ENCODE measurements at regions not wholly inside any gene's neighbourhood (a gene's known extent, or its start where the extent isn't known, plus 50 kb on each side); places are given as distances from the start of the nearest gene placed in this dataset.
"Not testable (repeated sequence)": the region's sequence is repeated elsewhere in the genome, so short reads cannot be mapped to it uniquely, and the experiment has no call there.

- no peak for DNase-seq
Measured at GRCh38 chr3:165624761-165625160, 212.5 kb downstream of the BCHE start.

GRCh38 chr3:165622356-165622755 is 214.9 kb downstream of the BCHE start:
- DNase-seq, result no peak

- DNase-seq, result no peak
Measured at GRCh38 chr3:165619069-165619468, 218.2 kb downstream of the BCHE start.

GRCh38 chr3:165617134-165617533 is 220.1 kb downstream of the BCHE start:
- no peak for DNase-seq

- no peak for DNase-seq
Measured at GRCh38 chr3:165614337-165614736, 222.9 kb downstream of the BCHE start.

- DNase-seq, result no peak
Measured at GRCh38 chr3:165613014-165613413, 224.2 kb downstream of the BCHE start.

GRCh38 chr3:165607221-165607620 is 230.0 kb downstream of the BCHE start:
- DNase-seq, result no peak

GRCh38 chr3:165603196-165603595 is 234.0 kb downstream of the BCHE start:
- DNase-seq, result no peak

- not testable (repeated sequence) for DNase-seq
Measured at GRCh38 chr3:165572566-165572965, 264.7 kb downstream of the BCHE start.

- no peak for DNase-seq
Measured at GRCh38 chr3:165568907-165569462, 268.2 kb downstream of the BCHE start.

GRCh38 chr3:165555785-165556184 is 281.4 kb downstream of the BCHE start:
- DNase-seq, result no peak

- DNase-seq, result no peak
Measured at GRCh38 chr3:165553371-165553770, 283.9 kb downstream of the BCHE start.

- DNase-seq, result no peak
Measured at GRCh38 chr3:165549665-165550064, 287.6 kb downstream of the BCHE start.

GRCh38 chr3:165549037-165549436 is 288.2 kb downstream of the BCHE start:
- no peak for DNase-seq

- no peak for DNase-seq
Measured at GRCh38 chr3:165545059-165545458, 292.2 kb downstream of the BCHE start.

GRCh38 chr3:165544432-165544831 is 292.8 kb downstream of the BCHE start:
- no peak for DNase-seq

GRCh38 chr3:165538166-165538565 is 299.1 kb downstream of the BCHE start:
- no peak for DNase-seq

- no peak for DNase-seq
Measured at GRCh38 chr3:165532851-165533250, 304.4 kb downstream of the BCHE start.

- DNase-seq, result no peak
Measured at GRCh38 chr3:165529451-165529850, 307.8 kb downstream of the BCHE start.

- DNase-seq, result no peak
Measured at GRCh38 chr3:165526367-165526766, 310.9 kb downstream of the BCHE start.

GRCh38 chr3:165523801-165524200 is 313.4 kb downstream of the BCHE start:
- DNase-seq, result no peak

GRCh38 chr3:165522386-165522785 is 314.8 kb downstream of the BCHE start:
- DNase-seq, result no peak

- no peak for DNase-seq
Measured at GRCh38 chr3:165521131-165521871, 315.9 kb downstream of the BCHE start.

- DNase-seq, result no peak
Measured at GRCh38 chr3:165519687-165520086, 317.5 kb downstream of the BCHE start.

All from left kidney (tissue), 1 donor.